ENCODE measurements at regions not wholly inside any gene's neighbourhood (a gene's known extent, or its start where the extent isn't known, plus 50 kb on each side); places are given as distances from the start of the nearest gene placed in this dataset.

- no peak for DNase-seq (ENCODE audit: low read depth)
Measured at GRCh38 chr12:46131732-46132469, 136.9 kb downstream of the SLC38A1 start.

DNA sequence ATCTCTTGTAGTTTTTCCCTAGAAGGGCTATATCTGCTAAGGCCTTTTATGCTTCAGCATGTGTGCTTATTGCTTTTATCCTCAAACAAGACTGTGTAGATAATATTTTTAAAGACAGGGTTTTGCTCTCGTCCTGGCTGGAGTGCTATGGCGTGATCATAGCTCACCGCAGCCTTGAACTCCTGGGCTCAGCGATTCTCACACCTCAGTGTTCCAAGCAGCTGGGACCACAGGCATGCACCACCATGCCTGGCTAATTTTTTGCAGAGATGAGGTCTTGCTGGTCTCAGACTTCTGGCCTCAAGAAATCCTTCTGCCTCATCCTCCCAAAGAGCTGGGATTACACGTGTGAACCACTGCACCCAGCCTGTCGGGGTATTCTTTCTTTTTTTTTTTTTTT is 137.3 kb upstream of the SCAF11 start:
- DNase-seq (ENCODE audit: low read depth), result no peak

DNA sequence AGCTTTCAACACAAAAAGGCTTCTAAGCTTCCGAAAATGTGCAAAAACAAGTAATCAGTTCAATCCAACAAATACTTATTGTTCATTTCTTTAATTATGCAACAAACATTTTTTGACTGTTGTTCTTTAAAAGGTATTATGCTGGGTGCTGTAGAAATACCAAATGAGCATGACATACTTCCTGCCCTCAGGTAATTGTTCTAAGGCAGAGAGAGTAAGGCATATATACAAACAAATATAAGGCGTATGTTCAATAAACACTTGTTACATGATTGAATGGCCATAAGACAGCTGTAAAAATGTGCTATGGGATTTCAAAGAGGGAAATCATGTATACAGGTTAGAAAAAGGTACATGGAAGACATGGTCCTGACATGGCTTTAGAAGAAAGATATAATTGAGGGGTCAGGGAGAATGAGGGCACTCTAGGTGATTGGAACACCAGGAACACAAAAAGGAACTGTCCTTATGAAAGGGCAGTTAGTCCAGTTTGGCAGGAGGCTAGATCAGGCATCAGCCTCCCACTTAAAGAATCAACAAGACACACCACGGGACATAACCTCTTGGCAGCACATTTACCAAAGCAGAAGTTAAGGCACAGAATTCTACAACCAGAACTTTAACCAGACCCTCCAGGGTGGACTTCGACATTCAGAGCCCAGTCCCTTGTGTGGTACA is 135.8 kb upstream of the SCAF11 start:
- no peak for DNase-seq (ENCODE audit: low read depth)

DNA sequence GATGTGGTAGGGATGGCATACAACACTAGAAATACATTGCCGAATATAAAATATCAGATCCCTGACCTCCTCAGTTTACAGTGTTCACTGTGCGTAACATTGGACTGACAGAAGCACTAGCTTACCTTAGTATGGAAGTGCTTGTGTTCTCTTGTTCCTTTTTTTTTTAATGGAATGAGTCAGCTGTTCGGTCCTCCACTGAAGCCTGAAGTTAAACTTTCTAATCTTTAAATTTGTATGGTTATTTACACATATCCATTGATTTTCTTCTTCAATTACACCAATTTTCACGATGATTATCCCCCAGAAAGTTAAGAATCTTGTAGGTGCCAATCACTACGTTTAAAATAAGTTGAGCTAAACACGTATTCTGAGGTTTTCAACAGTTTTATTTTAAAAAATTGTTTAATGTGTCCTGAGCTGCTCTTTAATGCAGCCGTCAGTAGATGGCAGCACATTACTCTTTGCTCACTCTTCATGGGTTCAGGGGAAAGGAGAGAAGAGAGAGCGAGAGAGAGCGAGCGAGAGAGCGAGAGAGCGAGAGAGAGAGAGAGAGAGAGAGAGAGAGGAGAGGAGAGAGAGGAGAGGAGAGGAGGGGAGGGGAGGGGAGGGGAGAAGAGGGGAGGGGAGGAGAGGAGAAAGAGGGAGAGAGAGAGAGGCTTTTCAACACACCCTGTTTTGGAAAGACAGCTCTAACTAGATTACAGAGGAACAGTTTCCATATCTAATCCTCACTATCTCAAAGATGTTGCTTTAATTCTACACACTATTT is 134.7 kb upstream of the SCAF11 start:
- DNase-seq (ENCODE audit: low read depth), result peak; percentile 64

DNA sequence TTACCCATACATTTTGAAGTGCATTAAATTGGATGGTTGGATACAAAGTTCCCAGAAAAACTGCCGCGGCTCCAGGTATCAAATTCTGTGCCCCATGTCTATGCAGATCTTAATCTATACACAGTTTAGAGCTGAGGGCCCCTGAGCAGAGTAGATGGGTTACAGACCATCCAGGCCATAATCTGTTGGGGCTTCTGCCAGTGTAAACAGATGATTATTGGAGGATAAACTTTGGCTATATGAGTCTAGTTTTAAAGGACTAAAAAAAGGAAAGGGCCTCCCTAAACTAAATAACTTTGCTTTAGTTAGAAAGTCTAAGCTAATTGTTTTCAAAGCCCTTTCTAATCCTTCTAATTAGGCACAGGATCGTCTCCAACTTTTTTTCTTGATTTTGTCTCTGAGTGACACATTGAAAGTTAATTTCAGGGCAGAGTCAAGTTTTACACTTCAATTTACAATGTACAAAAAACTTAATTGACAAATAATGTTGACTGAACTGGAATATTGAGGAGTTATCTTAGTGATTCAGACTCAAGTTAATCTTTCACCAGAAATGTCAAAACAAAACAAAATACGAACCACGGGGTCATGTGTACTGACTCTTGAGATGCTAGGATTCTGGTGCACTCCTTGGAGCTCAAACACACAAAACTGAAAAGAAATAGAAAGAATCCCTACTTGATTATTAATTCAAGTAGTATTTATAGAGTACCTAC is 133.9 kb upstream of the SCAF11 start:
- DNase-seq (ENCODE audit: low read depth), result no peak

DNA sequence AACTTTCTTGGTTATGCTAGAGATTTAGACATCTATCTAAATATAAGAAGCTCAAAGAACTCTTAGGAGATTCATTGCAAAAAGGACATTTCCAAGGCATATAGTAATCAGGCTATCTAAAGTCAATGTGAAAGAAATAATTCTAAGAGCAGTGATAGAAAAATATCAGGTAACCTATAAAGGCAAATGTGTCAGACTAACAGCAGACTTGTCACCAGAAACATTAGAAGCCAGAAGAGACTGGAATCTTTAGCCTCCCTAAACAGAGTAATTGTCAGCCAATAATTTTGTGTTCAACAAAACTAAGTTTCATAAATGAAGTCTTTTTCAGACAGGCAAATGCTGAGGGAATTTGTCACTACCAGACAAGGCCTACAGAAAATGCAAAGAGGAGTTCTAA is 122.0 kb upstream of the SCAF11 start:
- DNase-seq (ENCODE audit: low read depth), result no peak

GRCh38 chr12:46111715-46112114 is 121.3 kb upstream of the SCAF11 start:
- DNase-seq (ENCODE audit: low read depth), result no peak

GRCh38 chr12:46110928-46111699 is 120.7 kb upstream of the SCAF11 start:
- DNase-seq (ENCODE audit: low read depth), result no peak

- DNase-seq (ENCODE audit: low read depth), result no peak
Measured at GRCh38 chr12:46110223-46110611, 119.8 kb upstream of the SCAF11 start.

DNA sequence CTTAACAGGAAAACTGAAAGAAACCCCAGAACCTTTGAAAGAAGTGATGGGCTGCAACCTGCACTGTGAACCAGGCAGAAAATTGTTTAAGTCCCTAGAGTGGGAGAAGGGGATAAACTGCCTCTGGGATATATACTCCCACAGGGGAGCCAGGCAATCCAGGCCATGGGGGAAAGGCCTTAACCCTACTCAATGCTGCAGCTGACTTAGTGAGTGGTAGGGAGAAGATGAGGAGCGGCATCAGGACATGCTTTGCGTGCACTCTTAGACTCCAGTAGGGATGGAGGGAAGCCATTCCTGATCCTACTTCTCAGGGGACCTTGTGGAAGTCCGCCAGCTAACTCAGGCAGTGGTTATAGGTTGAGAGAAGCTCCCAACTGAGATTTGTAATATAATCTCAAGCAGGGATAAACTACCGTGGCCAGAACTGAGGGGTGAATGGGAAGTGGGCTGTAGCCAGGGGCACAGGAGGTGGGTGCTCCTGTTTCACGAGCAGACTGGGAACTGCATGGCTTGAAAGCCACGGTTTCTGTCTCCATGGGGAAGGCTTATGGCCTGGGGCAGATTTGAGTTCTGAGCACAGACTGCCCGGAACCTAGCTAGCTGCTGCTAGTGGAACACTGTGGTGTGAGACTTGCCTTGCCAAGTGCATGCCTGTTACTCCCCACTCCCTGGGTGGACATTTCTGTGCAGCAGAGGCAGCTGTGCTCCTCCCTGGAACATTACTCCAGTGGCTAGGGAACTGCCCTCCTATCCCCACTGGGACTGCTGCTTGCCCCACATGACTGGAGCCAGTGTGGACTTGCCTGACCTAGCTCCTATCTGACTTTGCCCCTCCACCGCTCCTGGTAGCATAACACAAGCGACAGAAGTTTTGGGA is 119.2 kb upstream of the SCAF11 start:
- DNase-seq (ENCODE audit: low read depth), result no peak

GRCh38 chr12:46108721-46109120 is 118.3 kb upstream of the SCAF11 start:
- no peak for DNase-seq (ENCODE audit: low read depth)

GRCh38 chr12:46107591-46107990 is 117.2 kb upstream of the SCAF11 start:
- DNase-seq (ENCODE audit: low read depth), result no peak

DNA sequence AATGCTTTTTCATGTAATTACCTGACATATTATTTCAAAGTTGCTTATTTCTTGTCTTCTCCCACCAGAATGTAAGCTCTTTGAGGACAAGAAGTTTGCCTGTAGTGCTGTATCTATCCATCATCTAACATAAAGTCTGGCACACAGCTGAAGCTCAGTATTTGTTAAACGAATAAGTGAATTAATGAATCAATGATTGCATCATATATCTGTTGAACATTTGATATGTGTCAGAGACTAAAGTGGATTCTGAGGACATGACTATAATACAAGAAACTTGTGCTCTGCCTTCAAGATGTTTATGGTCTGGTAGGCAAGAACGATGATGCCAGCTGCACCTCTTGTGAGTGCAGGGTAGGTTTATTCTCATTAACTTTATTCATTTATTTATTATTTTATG is 115.4 kb upstream of the SCAF11 start:
- no peak for DNase-seq (ENCODE audit: low read depth)

DNA sequence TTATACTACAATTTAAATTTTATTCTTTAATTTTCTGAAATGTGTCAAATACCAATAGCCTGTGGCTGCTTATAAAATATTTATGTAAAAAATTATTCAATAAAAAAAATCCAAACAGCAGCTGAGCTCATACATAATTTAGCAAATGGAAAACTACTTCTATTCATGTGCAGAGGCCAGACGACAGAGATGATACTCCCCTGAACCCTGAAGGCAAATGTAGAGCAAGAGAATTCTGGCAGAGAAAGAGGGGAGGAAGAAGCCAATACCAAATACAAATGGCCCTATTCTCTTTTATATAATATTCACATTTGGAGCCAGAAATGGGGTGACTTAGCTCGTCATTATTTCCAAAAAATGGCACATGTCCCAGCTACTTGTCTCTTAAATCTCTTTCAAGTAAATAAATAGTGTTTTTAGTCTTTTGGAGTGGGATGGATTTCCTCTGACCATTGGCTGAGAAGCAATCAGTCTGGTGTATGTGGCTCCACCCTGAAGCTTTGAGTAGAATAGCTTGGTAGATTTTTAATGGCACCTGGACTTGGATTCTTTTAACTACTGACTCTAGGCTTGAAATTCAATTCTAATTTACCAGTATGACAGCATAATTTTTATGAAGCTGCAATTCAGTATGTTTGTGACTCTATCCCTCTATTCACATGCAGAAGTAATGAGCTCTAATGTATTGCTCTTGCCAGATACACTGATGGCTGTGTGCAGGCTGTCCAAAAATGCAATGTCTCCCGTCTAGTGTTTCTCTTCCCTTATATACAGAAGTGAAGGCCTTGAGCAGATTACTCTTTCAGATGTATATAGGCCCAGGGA is 113.4 kb upstream of the SCAF11 start:
- no peak for DNase-seq (ENCODE audit: low read depth)

- no peak for DNase-seq (ENCODE audit: low read depth)
Measured at GRCh38 chr12:46101485-46101869, 111.1 kb upstream of the SCAF11 start.

- no peak for DNase-seq (ENCODE audit: low read depth)
Measured at GRCh38 chr12:46100551-46101484, 110.4 kb upstream of the SCAF11 start.

- DNase-seq (ENCODE audit: low read depth), result no peak
Measured at GRCh38 chr12:46089414-46090162, 99.2 kb upstream of the SCAF11 start.

GRCh38 chr12:46087916-46088439 is 97.6 kb upstream of the SCAF11 start:
- DNase-seq (ENCODE audit: low read depth), result no peak

Data from GM04504 (cell line).